DMS153 (cell line): ENCODE measurements at regions not wholly inside any gene's neighbourhood (a gene's known extent, or its start where the extent isn't known, plus 50 kb on each side); places are given as distances from the start of the nearest gene placed in this dataset.

Experiments used
- DNase-seq: peaks from one replicate; lab custom pipeline; 2025; lab: John Stamatoyannopoulos, UW

DNA sequence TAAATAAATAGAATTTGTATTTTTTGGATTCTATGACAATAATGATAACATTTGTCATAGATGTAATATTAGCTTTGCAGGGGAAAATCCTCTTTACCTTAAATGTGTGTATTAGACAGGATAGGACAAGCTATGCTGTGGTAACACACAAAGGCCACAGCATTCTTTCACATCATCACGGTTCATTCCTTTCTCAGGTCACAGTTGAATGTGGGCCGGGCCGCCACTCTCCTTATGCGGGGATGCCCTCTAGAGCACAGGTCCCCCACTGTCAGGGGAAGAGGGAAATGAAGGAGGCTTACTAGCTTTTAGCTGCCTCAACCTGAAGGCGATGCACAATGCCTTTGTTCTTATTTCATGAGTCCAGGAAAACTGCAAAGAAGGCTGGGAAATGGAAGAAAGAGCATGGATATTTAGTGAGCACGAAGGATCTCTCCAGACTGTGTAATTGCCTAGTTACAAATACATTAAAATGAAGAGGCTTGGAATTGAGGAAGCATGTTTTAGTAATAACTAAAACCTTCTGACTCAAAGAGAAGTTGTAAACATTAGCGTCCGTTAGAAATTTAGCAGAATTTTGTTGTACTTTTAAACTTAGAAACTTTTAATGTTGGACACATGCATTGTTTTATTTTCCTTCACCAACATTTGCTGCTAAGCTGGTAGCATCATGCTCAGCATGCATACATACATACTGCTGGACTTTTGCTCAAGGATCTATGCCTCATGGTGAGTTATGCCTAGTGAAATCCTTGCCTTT is 248.9 kb upstream of the FOXQ1 start:
- no peak for DNase-seq

- DNase-seq = no peak
These were observed 252.3 kb upstream of the FOXQ1 start for GRCh38 chr6:1059596-1059995.

DNA sequence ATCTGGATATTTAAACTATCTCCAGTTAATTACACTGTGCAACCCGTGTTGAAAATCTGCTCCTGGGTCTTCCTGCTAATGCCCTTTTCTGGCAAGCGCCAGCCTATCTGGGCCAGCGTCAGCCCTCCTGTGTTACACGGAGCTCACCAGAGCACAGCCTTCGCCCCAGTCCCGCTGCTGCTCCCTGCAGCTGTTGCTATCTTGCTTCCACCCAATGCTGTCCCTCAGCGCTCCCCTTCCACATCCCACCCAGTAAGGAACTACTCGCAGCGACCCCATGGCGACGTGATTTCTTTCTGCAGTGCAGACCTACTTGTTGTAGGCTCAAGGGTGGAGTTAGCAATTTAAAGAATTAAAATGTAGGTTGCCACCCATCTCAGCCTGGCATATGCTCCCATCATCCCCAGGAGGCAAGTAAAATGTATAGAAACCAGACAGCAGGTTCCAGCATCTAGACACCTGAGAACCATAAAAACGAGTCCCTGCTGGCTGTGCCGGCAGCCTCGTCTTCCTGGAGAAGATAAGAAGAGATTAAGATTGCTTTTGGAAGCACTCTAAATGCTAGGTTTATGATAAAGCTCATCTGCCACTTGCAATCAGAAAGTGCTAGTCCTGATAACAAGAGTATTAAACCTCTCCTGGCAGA is 254.3 kb upstream of the FOXQ1 start:
- no peak for DNase-seq

- no peak for DNase-seq
These were observed 256.6 kb upstream of the FOXQ1 start for GRCh38 chr6:1055015-1055921.

GRCh38 chr6:1054653-1055014 is 257.3 kb upstream of the FOXQ1 start:
- no peak for DNase-seq

DNA sequence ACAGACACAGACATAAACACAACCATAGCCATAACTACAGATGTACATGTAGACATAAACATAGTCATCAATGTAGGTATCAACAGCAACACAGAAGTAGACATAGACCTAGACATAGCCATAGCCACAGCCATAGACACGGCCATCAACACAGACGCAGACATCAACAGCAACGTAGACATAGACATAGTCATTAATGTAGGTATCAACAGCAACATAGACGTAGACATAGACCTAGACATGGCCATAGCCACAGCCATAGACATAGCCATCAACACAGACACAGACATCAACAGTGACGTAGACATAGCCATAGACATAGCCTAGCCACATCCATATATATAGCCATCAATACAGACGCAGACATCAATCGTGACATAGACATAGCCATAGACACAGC is 258.3 kb upstream of the FOXQ1 start:
- DNase-seq = no peak

DNA sequence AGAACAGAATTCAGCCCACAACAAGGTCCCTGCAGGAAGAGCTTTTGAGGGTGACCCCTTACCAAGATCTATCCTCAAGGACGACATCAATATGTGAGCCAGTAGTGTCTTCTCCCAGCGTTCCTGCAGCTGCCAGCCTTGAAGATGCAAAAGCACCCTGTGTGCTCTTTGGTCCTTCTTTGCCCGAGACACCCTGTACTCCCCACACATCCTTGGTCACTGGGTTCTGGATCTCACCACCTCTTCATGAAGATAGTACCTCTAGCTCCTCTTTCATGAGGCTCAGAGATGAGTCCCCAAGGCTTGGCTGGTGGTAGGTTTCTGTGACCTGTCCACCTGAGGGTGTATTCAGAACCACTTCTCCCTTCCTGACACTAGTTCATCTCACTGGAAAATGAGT is 259.6 kb upstream of the FOXQ1 start:
- DNase-seq = no peak

DNA sequence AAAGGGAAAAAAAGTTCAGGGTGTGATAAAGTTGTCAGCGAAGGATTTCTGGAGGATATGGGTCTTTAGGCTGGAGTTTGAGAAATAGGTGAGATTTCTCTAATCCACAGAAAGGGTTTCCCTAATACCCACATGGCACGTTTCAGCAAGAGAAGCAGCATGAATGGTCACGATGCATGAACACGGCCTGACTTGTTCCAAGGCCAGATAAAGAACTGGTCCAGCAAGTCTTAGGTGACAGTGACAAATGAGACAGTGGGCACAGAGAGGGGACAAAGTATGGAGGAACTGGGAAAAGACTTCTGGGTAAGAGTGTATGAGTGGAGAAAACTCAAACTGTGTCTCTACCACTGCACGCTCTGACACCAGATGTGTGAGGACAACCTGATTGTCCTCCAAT is 262.0 kb upstream of the FOXQ1 start:
- DNase-seq = no peak

- DNase-seq = no peak
These were observed 262.7 kb upstream of the FOXQ1 start for GRCh38 chr6:1049170-1049569.

GRCh38 chr6:1047981-1048541 is 263.8 kb upstream of the FOXQ1 start:
- DNase-seq = no peak

DNA sequence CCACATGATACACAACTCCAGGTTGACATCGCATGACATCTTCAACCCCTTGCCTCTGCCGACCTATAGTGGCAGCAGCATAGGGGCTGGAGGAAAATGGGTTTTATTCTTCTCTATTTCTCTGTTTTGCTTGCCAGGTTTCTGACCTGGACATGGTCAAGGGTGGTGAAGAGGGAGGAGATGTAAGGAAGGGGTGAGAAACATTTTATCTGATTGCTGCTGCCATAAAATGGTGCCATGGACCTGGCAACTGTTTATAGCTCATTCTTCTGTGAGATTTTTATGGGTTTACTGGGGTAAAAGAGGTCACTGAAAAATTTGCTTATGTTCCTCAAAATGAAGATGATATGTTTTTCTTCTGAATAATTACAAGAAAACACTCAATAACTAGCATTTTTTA is 266.7 kb upstream of the FOXQ1 start:
- DNase-seq = no peak

- DNase-seq = no peak
These were observed 267.7 kb upstream of the FOXQ1 start for GRCh38 chr6:1044040-1044836.

GRCh38 chr6:1043458-1043836 is 268.5 kb upstream of the FOXQ1 start:
- no peak for DNase-seq

DNA sequence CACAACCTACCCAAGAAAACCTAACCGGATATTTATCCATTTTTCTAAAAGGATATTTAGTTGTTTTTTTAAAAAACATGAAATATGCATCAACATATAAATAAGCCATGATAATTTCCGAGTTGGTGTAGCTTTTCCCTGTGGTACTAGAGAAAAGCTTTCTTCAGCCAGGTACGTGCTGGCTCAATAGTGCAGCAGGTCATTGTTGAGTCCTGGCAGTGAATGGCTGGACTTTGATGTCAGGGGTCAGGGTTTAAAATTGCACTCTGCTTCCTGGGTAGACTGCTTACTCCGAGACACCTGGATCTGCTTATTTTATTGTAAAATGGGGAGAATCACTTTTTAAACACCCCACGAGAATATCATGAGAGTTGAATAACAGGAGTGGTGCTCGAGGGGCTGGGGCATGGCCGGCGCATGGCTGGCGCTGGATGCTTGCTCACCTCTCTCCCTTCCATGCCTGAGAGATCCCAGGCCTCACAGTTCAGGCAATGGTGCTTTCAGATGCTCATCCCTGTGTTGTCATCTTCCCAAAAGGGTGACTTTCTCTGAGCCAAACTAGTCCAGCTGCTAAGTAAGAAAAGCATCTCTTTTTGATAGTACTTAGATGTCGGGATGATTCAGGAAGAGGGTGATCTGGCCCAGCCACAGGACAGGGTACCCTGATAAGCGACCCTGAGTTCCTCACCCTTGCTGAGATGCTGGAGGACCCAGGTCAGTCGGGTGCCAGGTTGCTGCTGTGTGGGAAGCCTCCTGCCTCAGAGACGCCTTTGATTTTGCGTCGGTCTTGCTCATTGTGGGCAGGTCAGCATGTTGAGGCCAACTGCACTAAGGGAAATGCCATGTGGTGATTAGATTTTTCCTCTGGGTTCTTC is 269.1 kb upstream of the FOXQ1 start:
- no peak for DNase-seq

- DNase-seq = no peak
These were observed 271.5 kb upstream of the FOXQ1 start for GRCh38 chr6:1040393-1040792.

GRCh38 chr6:1039746-1040145 is 272.2 kb upstream of the FOXQ1 start:
- DNase-seq = no peak

- no peak for DNase-seq
These were observed 272.7 kb upstream of the FOXQ1 start for GRCh38 chr6:1039191-1039590.

GRCh38 chr6:1037430-1038202 is 274.3 kb upstream of the FOXQ1 start:
- no peak for DNase-seq

- no peak for DNase-seq
These were observed 276.5 kb upstream of the FOXQ1 start for GRCh38 chr6:1035401-1035800.

- DNase-seq = no peak
These were observed 280.2 kb upstream of the FOXQ1 start for GRCh38 chr6:1031720-1032119.
